ENCODE measurements at regions not wholly inside any gene's neighbourhood (a gene's known extent, or its start where the extent isn't known, plus 50 kb on each side); places are given as distances from the start of the nearest gene placed in this dataset.

DNA sequence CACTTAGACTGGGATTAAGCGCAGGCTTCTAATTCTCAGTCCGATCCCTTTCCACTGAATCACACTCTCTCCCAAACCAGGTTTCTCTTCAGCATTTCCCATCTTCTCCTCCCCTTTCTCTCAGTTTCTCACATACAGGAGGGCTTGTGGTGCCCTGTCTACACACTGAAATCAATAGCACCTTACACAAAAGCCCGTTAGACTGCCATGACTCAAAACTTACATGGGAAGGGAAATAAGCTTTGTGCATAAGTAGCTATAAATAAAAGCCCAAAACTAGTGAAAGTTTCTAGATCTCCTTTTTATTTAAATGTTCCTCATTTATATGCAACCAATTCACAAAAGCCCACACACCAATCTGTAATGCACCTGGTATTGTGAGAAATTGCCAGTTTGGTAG, 318.4 kb downstream of the TXNL1 start:
- DNase-seq (ENCODE audit: low spot score), result no peak
- Histone ChIP-seq H3K9me3 (ENCODE audit: severe bottlenecking) (no peaks in the 10 kb centered on the region), H3K36me3 (ENCODE audit: low read depth) (no peaks in the 10 kb centered on the region), H3K4me1 (ENCODE audit: insufficient read depth, poor library complexity, severe bottlenecking) (no peaks in the 10 kb centered on the region), H3K27me3 (ENCODE audit: insufficient read depth, poor library complexity, severe bottlenecking) (no peaks in the 10 kb centered on the region), H3K27ac (ENCODE audit: poor library complexity, severe bottlenecking) (no peak overlapping the region), H3K4me3 (ENCODE audit: severe bottlenecking) (no peak overlapping the region)
- TF ChIP-seq, protein P1, sequence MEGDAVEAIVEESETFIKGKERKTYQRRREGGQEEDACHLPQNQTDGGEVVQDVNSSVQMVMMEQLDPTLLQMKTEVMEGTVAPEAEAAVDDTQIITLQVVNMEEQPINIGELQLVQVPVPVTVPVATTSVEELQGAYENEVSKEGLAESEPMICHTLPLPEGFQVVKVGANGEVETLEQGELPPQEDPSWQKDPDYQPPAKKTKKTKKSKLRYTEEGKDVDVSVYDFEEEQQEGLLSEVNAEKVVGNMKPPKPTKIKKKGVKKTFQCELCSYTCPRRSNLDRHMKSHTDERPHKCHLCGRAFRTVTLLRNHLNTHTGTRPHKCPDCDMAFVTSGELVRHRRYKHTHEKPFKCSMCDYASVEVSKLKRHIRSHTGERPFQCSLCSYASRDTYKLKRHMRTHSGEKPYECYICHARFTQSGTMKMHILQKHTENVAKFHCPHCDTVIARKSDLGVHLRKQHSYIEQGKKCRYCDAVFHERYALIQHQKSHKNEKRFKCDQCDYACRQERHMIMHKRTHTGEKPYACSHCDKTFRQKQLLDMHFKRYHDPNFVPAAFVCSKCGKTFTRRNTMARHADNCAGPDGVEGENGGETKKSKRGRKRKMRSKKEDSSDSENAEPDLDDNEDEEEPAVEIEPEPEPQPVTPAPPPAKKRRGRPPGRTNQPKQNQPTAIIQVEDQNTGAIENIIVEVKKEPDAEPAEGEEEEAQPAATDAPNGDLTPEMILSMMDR (IDR thresholded peaks at IDR 0.05; ENCODE audit: poor library complexity, severe bottlenecking), result no peak
- ATAC-seq (ENCODE audit: low read depth), result no peak

DNA sequence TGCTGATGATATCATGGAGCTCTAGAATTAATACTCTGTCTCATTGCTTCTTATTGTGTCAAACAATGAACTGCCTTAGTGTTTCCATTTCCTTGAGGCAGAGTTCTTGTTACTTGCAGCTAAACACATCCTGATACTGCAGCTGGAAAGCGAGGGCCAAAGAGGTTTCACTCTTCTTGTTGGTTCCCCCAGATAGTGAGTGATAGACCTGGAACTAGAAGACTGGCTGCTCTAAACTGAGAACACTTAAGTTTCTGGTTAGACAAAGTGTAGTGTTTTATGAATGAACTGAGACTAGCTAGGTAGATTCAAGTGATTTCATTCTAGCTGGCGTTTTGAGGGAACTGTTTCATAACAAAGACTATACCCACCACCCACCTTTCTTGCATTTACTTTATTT, 321.7 kb downstream of the TXNL1 start:
- Histone ChIP-seq H3K4me3 (ENCODE audit: severe bottlenecking) (no peak overlapping the region), H3K27me3 (ENCODE audit: insufficient read depth, poor library complexity, severe bottlenecking) (no peaks in the 10 kb centered on the region), H3K36me3 (ENCODE audit: low read depth) (no peaks in the 10 kb centered on the region), H3K9me3 (ENCODE audit: severe bottlenecking) (no peaks in the 10 kb centered on the region), H3K4me1 (ENCODE audit: insufficient read depth, poor library complexity, severe bottlenecking) (no peaks in the 10 kb centered on the region), H3K27ac (ENCODE audit: poor library complexity, severe bottlenecking) (no peak overlapping the region)
- TF ChIP-seq, protein P1 (IDR thresholded peaks at IDR 0.05; ENCODE audit: poor library complexity, severe bottlenecking), result no peak
- no peak for ATAC-seq (ENCODE audit: low read depth)
- DNase-seq (ENCODE audit: low spot score), result no peak

DNA sequence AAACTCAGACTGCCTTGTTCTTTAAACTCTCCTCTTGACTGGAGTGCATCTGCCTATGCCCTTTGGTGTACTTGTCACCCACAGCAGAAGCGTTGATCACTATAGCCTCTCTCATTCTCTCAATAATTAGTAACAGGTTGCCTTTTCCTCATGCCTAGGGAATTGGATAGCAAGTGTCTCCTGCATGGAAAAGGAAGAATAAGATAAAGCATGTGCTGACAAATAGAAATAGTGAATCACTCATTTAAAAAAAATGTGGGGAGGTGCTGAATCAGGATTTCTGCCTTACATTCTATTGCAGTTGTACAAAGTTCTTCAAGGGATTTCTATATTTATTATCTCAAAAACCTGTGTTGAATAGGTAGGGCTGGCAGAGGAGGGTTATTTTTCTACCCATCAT, 323.0 kb downstream of the TXNL1 start:
- TF ChIP-seq, protein P1 (IDR thresholded peaks at IDR 0.05; ENCODE audit: poor library complexity, severe bottlenecking), result no peak
- no peak overlapping the region for H3K4me3 ChIP-seq (ENCODE audit: severe bottlenecking)
- H3K27ac ChIP-seq (ENCODE audit: poor library complexity, severe bottlenecking), result no peak overlapping the region
- ATAC-seq (ENCODE audit: low read depth) (peak; percentile 46; the same call in 2 of the 3 replicates), DNase-seq (ENCODE audit: low spot score) (no peak)
- H3K9me3 ChIP-seq (ENCODE audit: severe bottlenecking), result no peaks in the 10 kb centered on the region
- no peaks in the 10 kb centered on the region for H3K4me1 ChIP-seq (ENCODE audit: insufficient read depth, poor library complexity, severe bottlenecking)
- no peaks in the 10 kb centered on the region for H3K36me3 ChIP-seq (ENCODE audit: low read depth)
- no peaks in the 10 kb centered on the region for H3K27me3 ChIP-seq (ENCODE audit: insufficient read depth, poor library complexity, severe bottlenecking)

DNA sequence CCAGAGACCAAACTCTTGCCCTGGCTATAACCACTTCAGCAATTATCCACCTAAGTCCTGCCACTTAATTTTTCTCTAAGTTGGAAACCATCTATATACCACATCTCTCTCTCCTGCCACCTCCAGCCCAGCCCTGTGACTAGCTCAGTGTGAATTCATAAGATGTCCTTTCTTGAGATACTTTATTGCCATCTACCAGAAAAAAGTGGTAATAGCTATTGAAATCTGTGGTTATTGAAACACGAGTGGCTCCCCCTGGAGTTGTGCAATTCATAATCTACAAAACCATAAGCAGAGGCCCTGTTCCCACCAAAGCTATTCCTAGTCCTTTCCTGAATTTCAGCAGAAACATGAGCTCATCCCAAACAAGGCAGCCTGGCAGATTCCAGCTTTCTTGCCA, 324.0 kb downstream of the TXNL1 start:
- H3K4me3 ChIP-seq (ENCODE audit: severe bottlenecking), result no peak overlapping the region
- H3K9me3 ChIP-seq (ENCODE audit: severe bottlenecking), result no peaks in the 10 kb centered on the region
- no peaks in the 10 kb centered on the region for H3K27me3 ChIP-seq (ENCODE audit: insufficient read depth, poor library complexity, severe bottlenecking)
- DNase-seq (ENCODE audit: low spot score) (no peak), ATAC-seq (ENCODE audit: low read depth) (no peak)
- H3K4me1 ChIP-seq (ENCODE audit: insufficient read depth, poor library complexity, severe bottlenecking), result no peaks in the 10 kb centered on the region
- no peak overlapping the region for H3K27ac ChIP-seq (ENCODE audit: poor library complexity, severe bottlenecking)
- TF ChIP-seq, protein P1 (IDR thresholded peaks at IDR 0.05; ENCODE audit: poor library complexity, severe bottlenecking), result no peak
- no peaks in the 10 kb centered on the region for H3K36me3 ChIP-seq (ENCODE audit: low read depth)

DNA sequence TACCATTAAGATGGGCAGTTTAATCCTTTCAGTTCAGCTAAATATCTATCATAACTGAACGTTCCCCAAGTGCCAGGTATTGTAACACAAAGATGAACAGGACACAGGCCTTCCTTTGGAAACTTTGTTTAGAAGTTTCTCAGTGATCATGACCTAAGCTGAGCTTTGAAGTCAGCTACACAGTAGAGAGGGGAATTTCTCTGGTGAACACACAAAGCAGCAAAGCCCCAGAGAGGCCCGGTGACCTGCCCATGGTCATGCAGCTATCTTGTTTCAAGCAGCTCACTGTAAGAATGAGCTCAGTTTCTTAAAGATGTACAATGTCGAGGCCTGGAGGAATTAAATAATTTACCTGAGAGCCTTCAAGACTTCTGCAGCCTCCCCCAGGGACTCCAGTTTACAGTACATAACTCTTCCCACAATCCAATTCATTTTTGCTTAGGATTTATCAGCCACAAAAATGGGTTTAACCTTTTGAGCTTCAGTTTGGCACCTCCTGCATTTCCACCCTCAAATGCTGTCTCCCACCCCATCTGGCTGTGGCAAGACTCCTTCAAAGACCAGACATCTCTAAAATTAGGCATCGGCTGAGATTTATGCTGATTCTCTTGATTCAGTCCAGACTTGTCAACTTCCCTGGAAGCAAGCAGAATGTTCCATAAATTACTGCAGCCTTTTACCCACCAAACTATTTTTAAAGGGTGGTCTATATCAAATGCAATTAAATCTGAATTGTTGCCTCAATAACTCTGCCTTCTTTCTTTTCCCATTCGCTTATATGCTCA, 325.6 kb downstream of the TXNL1 start:
- H3K4me3 ChIP-seq (ENCODE audit: severe bottlenecking), result no peak overlapping the region
- H3K36me3 ChIP-seq (ENCODE audit: low read depth), result no peaks in the 10 kb centered on the region
- no peaks in the 10 kb centered on the region for H3K4me1 ChIP-seq (ENCODE audit: insufficient read depth, poor library complexity, severe bottlenecking)
- H3K9me3 ChIP-seq (ENCODE audit: severe bottlenecking), result no peaks in the 10 kb centered on the region
- TF ChIP-seq, protein P1 (IDR thresholded peaks at IDR 0.05; ENCODE audit: poor library complexity, severe bottlenecking), result no peak
- no peaks in the 10 kb centered on the region for H3K27me3 ChIP-seq (ENCODE audit: insufficient read depth, poor library complexity, severe bottlenecking)
- ATAC-seq (ENCODE audit: low read depth) (no peak), DNase-seq (ENCODE audit: low spot score) (no peak)
- no peak overlapping the region for H3K27ac ChIP-seq (ENCODE audit: poor library complexity, severe bottlenecking)
